ENCODE measurements at regions not wholly inside any gene's neighbourhood (a gene's known extent, or its start where the extent isn't known, plus 50 kb on each side); places are given as distances from the start of the nearest gene placed in this dataset.

DNA sequence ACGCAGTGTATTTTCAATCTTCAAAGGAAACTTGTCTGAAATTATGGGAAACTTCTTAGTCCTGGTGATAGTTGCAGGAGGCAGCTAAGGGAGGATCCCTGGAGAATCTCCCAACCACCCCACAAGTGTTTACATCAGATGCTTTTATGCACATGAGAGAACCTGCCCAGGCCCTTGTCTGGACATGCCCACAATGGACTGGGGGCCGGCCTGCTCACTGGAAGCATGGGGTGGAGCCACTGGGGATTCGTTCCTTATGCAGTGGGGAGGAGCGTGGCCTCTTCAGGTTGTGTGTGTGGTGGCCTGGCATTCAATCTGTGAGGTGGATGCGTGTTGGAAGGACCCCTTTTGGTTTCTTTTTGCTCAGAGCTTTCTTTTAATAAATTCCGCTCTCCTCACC is 398.7 kb upstream of the PPP1R2C start:
- Histone ChIP-seq H3K36me3 (ENCODE audit: control insufficient read depth, insufficient read depth, low read length) (no peaks in the 10 kb centered on the region), H3K27me3 (ENCODE audit: control insufficient read depth, insufficient read depth, low read length) (no peaks in the 10 kb centered on the region), H3K9me3 (ENCODE audit: control insufficient read depth, low read length) (no peaks in the 10 kb centered on the region), H3K9ac (ENCODE audit: low read length) (no peak overlapping the region), H3K4me1 (ENCODE audit: control insufficient read depth, insufficient read depth, low read length) (no peaks in the 10 kb centered on the region), H3K4me3 (ENCODE audit: low read length) (no peak overlapping the region)

DNA sequence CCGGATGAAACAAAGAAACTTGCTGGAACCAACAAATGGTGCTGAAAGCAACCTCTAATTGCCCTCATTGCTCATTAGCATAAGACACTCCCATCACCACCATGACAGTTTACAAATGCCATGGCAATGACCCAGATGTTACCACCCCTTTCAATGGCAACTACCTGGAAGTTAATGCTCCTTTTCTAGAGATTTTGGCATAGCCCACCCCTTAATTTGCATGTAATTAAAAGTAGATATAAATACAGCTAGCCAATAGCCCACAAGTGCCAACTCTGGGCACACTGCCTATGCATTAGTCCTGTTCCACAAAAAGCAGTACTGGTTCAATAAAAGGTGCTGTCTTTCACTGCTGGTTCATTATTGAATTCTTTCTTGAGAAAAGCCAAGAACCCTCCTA is 410.3 kb upstream of the PPP1R2C start:
- Histone ChIP-seq H3K27me3 (ENCODE audit: control insufficient read depth, insufficient read depth, low read length) (no peaks in the 10 kb centered on the region), H3K4me1 (ENCODE audit: control insufficient read depth, insufficient read depth, low read length) (no peaks in the 10 kb centered on the region), H3K9me3 (ENCODE audit: control insufficient read depth, low read length) (no peaks in the 10 kb centered on the region), H3K4me3 (ENCODE audit: low read length) (no peak overlapping the region), H3K36me3 (ENCODE audit: control insufficient read depth, insufficient read depth, low read length) (no peaks in the 10 kb centered on the region), H3K9ac (ENCODE audit: low read length) (no peak overlapping the region)

DNA sequence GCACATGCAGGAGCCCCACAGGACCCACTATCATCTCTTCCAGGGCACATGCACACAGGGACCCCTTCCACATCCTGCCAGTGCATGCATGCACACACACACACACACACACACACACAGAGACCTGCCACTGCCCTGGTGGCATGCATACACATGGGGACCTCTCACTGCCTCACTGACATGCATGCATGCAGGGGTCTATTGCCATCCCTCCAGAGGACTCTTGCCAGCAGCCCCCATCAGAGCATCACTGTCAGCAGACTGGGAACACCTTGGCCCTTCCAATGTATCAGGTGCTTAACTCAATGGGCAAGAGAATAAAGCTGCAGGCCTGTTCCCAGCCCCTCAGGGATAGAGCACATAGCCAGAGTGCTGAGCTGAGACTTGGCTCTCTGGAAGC is 433.6 kb upstream of the PPP1R2C start:
- H3K4me1 ChIP-seq (ENCODE audit: control insufficient read depth, insufficient read depth, low read length), result no peaks in the 10 kb centered on the region
- H3K9me3 ChIP-seq (ENCODE audit: control insufficient read depth, low read length), result no peaks in the 10 kb centered on the region
- no peaks in the 10 kb centered on the region for H3K27me3 ChIP-seq (ENCODE audit: control insufficient read depth, insufficient read depth, low read length)
- no peak overlapping the region for H3K4me3 ChIP-seq (ENCODE audit: low read length)
- no peak overlapping the region for H3K9ac ChIP-seq (ENCODE audit: low read length)
- H3K36me3 ChIP-seq (ENCODE audit: control insufficient read depth, insufficient read depth, low read length), result no peaks in the 10 kb centered on the region

DNA sequence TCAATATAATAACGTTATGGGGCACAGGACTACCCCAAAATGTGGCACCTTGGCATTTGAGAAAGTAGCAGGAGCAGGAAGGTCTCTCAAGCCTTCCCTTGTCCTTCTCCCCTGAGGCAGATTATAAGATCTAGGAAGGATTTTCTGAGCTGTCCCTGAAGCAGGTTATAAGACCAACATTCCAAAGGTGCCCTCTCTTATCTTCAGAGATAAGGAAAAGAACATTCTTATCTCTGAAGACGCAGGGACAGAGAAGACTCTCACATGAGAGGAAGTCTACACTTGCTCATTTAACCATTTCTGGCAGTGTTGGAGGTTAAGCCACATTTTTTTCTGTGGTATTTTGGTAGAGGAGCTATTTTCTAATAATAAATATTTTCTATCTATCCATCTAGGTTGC is 437.9 kb upstream of the MAOA start:
- H3K4me3 ChIP-seq (ENCODE audit: low read length), result no peak overlapping the region
- H3K36me3 ChIP-seq (ENCODE audit: control insufficient read depth, insufficient read depth, low read length), result no peaks in the 10 kb centered on the region
- no peaks in the 10 kb centered on the region for H3K9me3 ChIP-seq (ENCODE audit: control insufficient read depth, low read length)
- H3K9ac ChIP-seq (ENCODE audit: low read length), result no peak overlapping the region
- H3K4me1 ChIP-seq (ENCODE audit: control insufficient read depth, insufficient read depth, low read length), result peaks cover 3% of the 10 kb centered on the region
- H3K27me3 ChIP-seq (ENCODE audit: control insufficient read depth, insufficient read depth, low read length), result no peaks in the 10 kb centered on the region

DNA sequence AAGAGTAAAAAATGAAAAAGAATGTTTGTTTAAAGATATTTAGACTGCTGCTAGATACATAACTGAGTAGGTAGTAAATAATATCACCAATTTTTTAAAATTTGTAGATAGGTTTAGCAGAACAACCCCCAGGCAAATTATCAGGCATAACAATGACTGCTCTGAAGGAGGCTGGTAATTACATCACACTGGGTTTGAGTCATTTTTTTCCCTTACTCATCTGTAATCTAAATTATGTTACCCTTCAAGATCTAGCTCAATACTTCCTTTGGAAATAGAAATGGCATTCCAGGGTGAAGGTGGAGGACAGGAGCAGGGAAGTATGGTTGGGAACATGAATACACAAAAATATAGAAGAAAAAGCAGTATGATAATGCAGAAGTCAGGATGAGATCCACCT is 431.6 kb upstream of the MAOA start:
- no peak overlapping the region for H3K9ac ChIP-seq (ENCODE audit: low read length)
- H3K4me1 ChIP-seq (ENCODE audit: control insufficient read depth, insufficient read depth, low read length), result no peaks in the 10 kb centered on the region
- H3K4me3 ChIP-seq (ENCODE audit: low read length), result no peak overlapping the region
- no peaks in the 10 kb centered on the region for H3K9me3 ChIP-seq (ENCODE audit: control insufficient read depth, low read length)
- no peaks in the 10 kb centered on the region for H3K27me3 ChIP-seq (ENCODE audit: control insufficient read depth, insufficient read depth, low read length)
- no peaks in the 10 kb centered on the region for H3K36me3 ChIP-seq (ENCODE audit: control insufficient read depth, insufficient read depth, low read length)

DNA sequence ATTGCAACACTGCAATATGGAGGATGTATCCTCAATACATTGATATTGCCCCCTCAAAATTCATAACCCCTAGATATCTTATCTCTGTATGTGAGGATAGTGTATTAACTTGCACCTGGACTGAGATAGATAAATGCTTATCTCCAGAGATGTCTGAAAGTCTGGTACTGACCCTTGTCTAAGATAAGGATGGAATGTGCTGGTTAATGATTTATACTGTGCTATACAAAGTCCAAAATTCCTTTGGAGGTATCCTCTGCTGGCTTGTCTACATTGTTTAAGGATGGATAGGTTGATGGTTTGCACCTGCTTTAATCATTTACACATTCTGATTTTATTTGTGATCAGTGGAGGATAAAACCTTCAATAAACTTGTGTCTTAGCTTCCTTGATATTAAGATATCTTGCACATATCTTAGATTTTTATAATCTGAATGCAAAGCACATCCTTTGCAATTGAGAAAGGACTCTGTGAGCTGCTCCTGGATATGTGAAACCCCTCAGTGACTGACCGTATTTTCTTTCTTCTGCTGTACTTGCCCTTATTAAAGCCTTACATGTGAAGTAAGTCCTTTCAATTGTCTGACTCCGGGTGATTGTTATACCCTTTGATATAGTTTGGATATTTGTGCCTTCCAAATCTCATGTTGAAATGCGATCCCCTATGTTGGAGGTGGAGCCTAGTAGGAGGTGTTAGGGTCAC is 430.3 kb upstream of the MAOA start:
- Histone ChIP-seq H3K9ac (ENCODE audit: low read length) (no peak overlapping the region), H3K9me3 (ENCODE audit: control insufficient read depth, low read length) (no peaks in the 10 kb centered on the region), H3K27me3 (ENCODE audit: control insufficient read depth, insufficient read depth, low read length) (no peaks in the 10 kb centered on the region), H3K4me3 (ENCODE audit: low read length) (no peak overlapping the region), H3K36me3 (ENCODE audit: control insufficient read depth, insufficient read depth, low read length) (no peaks in the 10 kb centered on the region), H3K4me1 (ENCODE audit: control insufficient read depth, insufficient read depth, low read length) (no peaks in the 10 kb centered on the region)

DNA sequence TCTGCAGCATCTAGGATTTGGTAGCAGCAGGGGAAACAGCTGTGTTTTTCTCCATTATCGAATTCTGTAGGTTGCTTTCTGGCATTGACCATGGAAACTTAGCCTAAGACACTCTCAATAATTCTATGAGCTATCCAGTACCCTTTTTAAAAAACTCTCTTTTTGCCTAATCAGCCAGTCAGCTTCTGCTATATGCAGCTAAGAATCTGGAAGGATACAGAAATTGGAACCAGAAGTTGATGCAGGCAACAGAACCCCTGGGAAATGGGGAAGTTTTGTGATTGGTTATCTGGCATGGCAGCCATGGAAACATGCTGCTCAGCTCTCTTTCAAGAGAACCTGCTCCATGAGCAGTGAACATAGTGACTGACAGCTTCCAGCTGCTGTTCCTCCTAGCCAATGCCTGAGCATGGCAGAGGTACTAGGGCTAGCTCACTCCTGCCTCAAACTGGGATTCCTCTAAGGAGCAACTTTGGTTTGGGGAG is 417.6 kb upstream of the MAOA start:
- H3K27me3 ChIP-seq (ENCODE audit: control insufficient read depth, insufficient read depth, low read length), result no peaks in the 10 kb centered on the region
- no peak overlapping the region for H3K4me3 ChIP-seq (ENCODE audit: low read length)
- no peaks in the 10 kb centered on the region for H3K9me3 ChIP-seq (ENCODE audit: control insufficient read depth, low read length)
- H3K36me3 ChIP-seq (ENCODE audit: control insufficient read depth, insufficient read depth, low read length), result no peaks in the 10 kb centered on the region
- no peaks in the 10 kb centered on the region for H3K4me1 ChIP-seq (ENCODE audit: control insufficient read depth, insufficient read depth, low read length)
- no peak overlapping the region for H3K9ac ChIP-seq (ENCODE audit: low read length)

DNA sequence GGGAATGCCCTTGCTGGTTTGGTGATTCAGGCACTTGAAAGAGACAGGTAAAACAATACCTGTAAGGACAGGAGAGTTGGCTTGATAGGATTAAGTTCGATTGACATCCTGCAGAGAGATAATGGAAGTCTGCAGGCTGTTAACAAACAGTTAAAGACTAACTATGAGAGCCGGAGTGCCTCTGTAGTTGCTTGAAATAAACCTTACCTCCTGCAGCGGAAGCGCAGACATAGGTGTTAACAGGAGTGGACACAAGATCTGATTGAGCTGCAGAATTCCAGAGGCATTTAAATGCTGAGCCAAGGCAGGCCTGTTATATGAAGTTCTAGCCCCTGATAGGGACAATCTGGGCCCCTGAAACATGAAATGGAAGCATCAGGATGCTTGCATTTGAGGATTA is 416.7 kb upstream of the MAOA start:
- Histone ChIP-seq H3K9ac (ENCODE audit: low read length) (no peak overlapping the region), H3K27me3 (ENCODE audit: control insufficient read depth, insufficient read depth, low read length) (no peaks in the 10 kb centered on the region), H3K9me3 (ENCODE audit: control insufficient read depth, low read length) (no peaks in the 10 kb centered on the region), H3K4me3 (ENCODE audit: low read length) (no peak overlapping the region), H3K36me3 (ENCODE audit: control insufficient read depth, insufficient read depth, low read length) (no peaks in the 10 kb centered on the region), H3K4me1 (ENCODE audit: control insufficient read depth, insufficient read depth, low read length) (no peaks in the 10 kb centered on the region)

DNA sequence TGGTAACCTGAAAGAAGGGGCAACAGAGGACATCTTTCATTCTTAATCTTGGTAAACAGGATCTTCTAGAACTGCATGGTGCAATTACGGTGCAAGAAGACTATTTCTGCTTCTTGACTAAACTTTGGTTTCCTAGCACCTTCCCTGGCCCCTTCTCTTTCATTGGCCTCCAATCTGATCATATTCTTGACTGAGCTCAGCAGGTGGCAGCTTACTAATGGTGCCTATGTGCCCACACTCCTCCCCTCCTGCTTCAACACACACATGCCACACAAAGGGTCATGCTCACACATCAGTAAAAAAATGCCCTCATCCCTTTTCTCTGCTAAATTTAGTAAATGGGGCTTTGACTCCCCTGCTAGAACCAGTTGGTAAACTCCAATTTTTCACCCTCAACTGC is 400.5 kb upstream of the MAOA start:
- Histone ChIP-seq H3K4me3 (ENCODE audit: low read length) (no peak overlapping the region), H3K9ac (ENCODE audit: low read length) (no peak overlapping the region), H3K36me3 (ENCODE audit: control insufficient read depth, insufficient read depth, low read length) (no peaks in the 10 kb centered on the region), H3K27me3 (ENCODE audit: control insufficient read depth, insufficient read depth, low read length) (no peaks in the 10 kb centered on the region), H3K4me1 (ENCODE audit: control insufficient read depth, insufficient read depth, low read length) (no peaks in the 10 kb centered on the region), H3K9me3 (ENCODE audit: control insufficient read depth, low read length) (no peaks in the 10 kb centered on the region)

DNA sequence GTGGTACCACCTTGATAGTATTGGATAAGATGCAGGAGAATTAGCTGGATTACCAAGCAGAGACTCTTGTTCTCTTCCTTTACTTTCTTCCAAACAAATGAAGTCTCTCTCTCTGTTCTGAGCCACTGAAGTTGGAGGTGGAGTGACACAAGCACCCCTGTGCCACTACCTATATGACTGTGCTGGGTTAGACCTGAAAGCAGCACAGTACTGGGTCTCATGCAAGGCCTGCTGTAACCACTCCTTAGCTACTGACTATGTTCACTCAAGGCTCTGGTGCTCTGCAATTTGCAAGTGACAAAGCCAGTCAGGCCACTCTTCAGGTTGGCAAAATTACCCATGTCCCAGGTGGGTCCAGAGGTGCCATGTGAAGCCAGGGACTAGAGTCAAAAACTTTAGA is 389.6 kb upstream of the MAOA start:
- Histone ChIP-seq H3K4me3 (ENCODE audit: low read length) (no peak overlapping the region), H3K36me3 (ENCODE audit: control insufficient read depth, insufficient read depth, low read length) (no peaks in the 10 kb centered on the region), H3K9ac (ENCODE audit: low read length) (no peak overlapping the region), H3K27me3 (ENCODE audit: control insufficient read depth, insufficient read depth, low read length) (no peaks in the 10 kb centered on the region), H3K4me1 (ENCODE audit: control insufficient read depth, insufficient read depth, low read length) (no peaks in the 10 kb centered on the region), H3K9me3 (ENCODE audit: control insufficient read depth, low read length) (no peaks in the 10 kb centered on the region)

DNA sequence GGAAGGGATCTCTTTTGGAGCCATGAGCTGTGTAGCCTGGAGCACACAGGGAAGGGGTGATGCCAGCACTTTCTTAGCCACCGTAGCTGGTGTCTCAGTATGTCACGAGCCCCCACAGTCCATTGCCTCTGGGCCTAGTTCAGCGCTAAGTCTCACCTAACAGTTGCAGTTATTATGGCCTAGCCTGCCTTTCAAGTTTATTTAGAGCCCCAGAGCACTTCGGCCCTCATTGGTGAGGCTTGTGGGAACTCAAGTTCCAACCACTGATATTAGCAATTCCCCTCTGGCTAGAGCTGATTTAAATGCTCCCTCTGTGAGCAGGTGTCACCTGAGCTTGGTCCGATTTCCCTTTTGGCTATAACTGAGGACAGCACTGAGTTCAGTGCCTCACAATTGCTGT is 388.4 kb upstream of the MAOA start:
- Histone ChIP-seq H3K4me3 (ENCODE audit: low read length) (no peak overlapping the region), H3K9ac (ENCODE audit: low read length) (no peak overlapping the region), H3K4me1 (ENCODE audit: control insufficient read depth, insufficient read depth, low read length) (no peaks in the 10 kb centered on the region), H3K9me3 (ENCODE audit: control insufficient read depth, low read length) (no peaks in the 10 kb centered on the region), H3K36me3 (ENCODE audit: control insufficient read depth, insufficient read depth, low read length) (no peaks in the 10 kb centered on the region), H3K27me3 (ENCODE audit: control insufficient read depth, insufficient read depth, low read length) (no peaks in the 10 kb centered on the region)

DNA sequence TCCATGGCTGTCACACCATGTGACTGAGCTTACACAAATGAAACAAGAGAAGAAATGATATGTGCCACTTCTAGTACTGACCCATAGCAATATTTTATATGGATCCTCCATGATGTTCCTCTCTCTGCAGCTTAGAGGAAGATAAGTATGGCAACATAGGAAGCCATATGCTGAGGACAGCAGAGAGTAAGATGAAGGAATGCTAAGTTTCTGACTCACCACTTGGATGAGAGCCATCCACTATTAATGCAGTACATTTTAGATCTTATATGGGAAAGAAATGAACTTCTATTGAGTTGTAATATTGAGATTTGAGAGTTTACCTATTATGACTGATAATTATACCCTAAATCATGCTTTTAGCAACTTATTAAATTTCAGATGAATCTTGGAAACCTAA is 386.9 kb upstream of the MAOA start:
- Histone ChIP-seq H3K36me3 (ENCODE audit: control insufficient read depth, insufficient read depth, low read length) (no peaks in the 10 kb centered on the region), H3K4me3 (ENCODE audit: low read length) (no peak overlapping the region), H3K9ac (ENCODE audit: low read length) (no peak overlapping the region), H3K4me1 (ENCODE audit: control insufficient read depth, insufficient read depth, low read length) (no peaks in the 10 kb centered on the region), H3K9me3 (ENCODE audit: control insufficient read depth, low read length) (no peaks in the 10 kb centered on the region), H3K27me3 (ENCODE audit: control insufficient read depth, insufficient read depth, low read length) (no peaks in the 10 kb centered on the region)

DNA sequence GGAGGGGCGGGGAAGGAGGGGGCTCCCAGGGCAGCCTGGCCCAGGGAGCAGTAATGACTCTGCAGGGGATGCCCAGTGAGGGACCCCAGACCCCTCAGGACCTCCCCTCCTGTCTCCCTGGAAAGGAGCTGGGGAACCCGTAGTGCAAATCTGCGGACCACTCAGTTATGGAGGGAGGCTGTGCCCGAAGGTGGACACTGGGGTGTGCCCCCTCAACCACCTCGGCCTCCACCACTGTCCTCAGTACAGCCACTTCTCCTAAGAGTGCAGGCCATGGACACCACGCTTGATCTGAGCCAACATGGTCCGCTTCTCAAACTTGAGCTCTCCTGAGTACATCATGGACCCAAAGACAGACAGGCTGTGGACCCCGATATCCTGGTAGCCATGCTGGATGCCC is 378.2 kb upstream of the MAOA start:
- H3K9ac ChIP-seq (ENCODE audit: low read length), result no peak overlapping the region
- no peak overlapping the region for H3K4me3 ChIP-seq (ENCODE audit: low read length)
- no peaks in the 10 kb centered on the region for H3K9me3 ChIP-seq (ENCODE audit: control insufficient read depth, low read length)
- H3K4me1 ChIP-seq (ENCODE audit: control insufficient read depth, insufficient read depth, low read length), result no peaks in the 10 kb centered on the region
- H3K27me3 ChIP-seq (ENCODE audit: control insufficient read depth, insufficient read depth, low read length), result no peaks in the 10 kb centered on the region
- H3K36me3 ChIP-seq (ENCODE audit: control insufficient read depth, insufficient read depth, low read length), result no peaks in the 10 kb centered on the region
